ENCODE measurements at regions not wholly inside any gene's neighbourhood (a gene's known extent, or its start where the extent isn't known, plus 50 kb on each side); places are given as distances from the start of the nearest gene placed in this dataset.

DNA sequence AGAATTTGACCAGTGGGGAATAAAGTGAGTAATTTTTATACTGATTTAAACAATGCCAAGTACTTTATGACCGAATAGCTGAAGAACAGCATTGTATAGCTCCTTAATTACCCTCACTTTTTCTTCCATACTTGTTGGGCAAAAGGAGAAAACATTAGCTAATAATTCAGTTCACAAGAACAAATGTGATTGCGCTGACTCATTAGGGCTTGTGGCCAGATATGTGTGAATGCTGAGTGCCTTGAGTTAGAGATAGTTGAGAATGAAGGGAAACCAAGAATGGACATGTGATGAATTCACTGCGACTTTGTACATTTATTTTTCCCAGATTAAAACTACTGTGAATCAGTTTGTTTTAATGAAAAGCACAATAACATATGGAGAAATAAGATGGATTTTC is 669.4 kb downstream of the TFAP2A start:
- TF ChIP-seq, protein P1, sequence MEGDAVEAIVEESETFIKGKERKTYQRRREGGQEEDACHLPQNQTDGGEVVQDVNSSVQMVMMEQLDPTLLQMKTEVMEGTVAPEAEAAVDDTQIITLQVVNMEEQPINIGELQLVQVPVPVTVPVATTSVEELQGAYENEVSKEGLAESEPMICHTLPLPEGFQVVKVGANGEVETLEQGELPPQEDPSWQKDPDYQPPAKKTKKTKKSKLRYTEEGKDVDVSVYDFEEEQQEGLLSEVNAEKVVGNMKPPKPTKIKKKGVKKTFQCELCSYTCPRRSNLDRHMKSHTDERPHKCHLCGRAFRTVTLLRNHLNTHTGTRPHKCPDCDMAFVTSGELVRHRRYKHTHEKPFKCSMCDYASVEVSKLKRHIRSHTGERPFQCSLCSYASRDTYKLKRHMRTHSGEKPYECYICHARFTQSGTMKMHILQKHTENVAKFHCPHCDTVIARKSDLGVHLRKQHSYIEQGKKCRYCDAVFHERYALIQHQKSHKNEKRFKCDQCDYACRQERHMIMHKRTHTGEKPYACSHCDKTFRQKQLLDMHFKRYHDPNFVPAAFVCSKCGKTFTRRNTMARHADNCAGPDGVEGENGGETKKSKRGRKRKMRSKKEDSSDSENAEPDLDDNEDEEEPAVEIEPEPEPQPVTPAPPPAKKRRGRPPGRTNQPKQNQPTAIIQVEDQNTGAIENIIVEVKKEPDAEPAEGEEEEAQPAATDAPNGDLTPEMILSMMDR (IDR thresholded peaks at IDR 0.05 in 2 of 3, conservative IDR thresholded peaks at IDR 0.05 in 1 of 3; ENCODE audit: borderline replicate concordance in 1 of 3, insufficient read depth in 1 of 3, low read depth in 2 of 3, low read length in 2 of 3): no peak
- TF ChIP-seq POLR2A (IDR thresholded peaks at IDR 0.05; ENCODE audit: borderline replicate concordance, extremely low read depth, insufficient read depth, insufficient read length): no peak
- no peak for TF ChIP-seq POLR2AphosphoS5 (IDR thresholded peaks at IDR 0.05; ENCODE audit: low read depth, low read length)
- no peak for TF ChIP-seq EZH2 (IDR thresholded peaks at IDR 0.05)
- TF ChIP-seq REST (IDR thresholded peaks at IDR 0.05; ENCODE audit: low read depth): no peak
- TF ChIP-seq FOSL1 (IDR thresholded peaks at IDR 0.05; ENCODE audit: low read depth): no peak
- TF ChIP-seq ZFX (IDR thresholded peaks at IDR 0.05): no peak
- no peak for TF ChIP-seq YY1 (IDR thresholded peaks at IDR 0.05; ENCODE audit: extremely low read depth, insufficient replicate concordance, low read depth, low read length)
- TF ChIP-seq ZNF274 (IDR thresholded peaks at IDR 0.05; ENCODE audit: low read depth, low read length): no peak
